SKM-1 (cell line): ENCODE measurements at regions not wholly inside any gene's neighbourhood (a gene's known extent, or its start where the extent isn't known, plus 50 kb on each side); places are given as distances from the start of the nearest gene placed in this dataset.

Experiments used
- DNase-seq: peaks from one replicate; lab custom pipeline; 2025; ENCODE audit not compliant: unreplicated experiment; lab: John Stamatoyannopoulos, UW

- DNase-seq, result no peak
Observed at GRCh38 chr5:133905424-133905823, 63.0 kb downstream of the C5orf15 start.

GRCh38 chr5:133904641-133905040 is 63.8 kb downstream of the C5orf15 start:
- DNase-seq, result no peak

DNA sequence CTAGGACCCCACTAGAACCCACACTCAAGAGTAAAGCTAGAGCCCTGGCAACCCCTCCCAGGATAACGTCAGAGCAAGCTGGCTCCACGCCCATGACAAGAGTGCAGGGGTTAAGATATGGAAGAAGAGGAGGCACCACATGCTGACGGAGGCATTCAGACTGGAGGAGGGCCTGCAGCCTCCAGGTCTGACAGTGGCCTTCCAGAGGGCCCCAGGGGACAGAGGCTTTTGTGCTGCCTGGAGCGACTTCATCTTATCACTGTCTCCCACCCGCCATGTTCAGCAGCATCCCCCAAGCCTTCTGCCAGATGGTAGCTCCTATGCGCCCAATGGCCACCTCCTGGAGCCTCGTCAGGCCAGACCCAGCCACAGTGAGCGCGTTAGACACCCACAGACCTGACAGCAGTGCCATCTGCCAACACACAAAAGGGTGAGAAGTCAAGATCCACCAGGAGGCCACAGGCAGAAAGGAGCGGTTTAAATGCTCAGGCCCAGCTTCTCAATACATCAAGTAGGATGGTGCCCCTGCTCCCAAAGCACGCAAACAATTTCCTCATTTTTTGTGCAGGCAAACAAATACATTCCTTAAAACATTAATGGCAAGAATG is 65.8 kb downstream of the C5orf15 start:
- no peak for DNase-seq

- DNase-seq, result no peak
Observed at GRCh38 chr5:133900534-133901270, 67.7 kb downstream of the C5orf15 start.

DNA sequence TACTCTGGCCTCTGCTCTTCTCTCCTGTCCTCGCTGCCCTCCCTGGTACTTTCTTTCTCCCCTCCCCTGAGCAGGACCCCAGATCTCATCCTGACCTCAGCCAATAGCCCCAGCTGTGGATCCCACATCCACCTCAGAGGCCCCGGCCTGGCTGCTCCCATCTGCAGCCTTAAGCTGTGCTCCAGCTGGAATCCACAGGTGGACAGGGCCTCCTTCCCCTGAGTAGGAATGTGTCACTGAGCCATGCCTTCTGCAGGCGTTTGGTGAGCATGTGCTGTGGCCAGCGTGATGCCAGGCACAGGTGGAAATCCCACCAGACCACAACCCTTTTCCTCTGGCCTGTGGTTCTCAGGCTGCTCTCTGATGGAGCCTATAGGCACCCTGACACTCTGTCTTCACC is 68.9 kb downstream of the C5orf15 start:
- no peak for DNase-seq

DNA sequence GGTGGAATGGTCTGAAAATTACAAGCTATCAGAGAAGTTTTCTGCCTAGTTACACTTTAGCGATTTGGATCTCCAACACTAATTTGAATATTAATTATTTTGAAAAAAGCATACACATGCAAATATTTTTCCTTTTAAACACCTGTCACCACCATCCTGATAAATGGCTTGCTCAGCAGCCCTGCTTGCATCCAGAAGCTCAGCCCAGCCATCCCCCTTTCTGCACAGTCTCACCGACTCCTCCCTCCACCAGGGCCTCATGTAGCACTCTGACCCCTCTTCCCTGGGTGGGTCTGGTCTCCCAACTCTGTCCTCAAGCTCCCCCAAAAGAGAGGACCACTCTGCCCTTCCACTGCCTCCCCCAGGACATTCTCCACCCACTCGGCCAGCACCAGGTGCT is 70.0 kb downstream of the C5orf15 start:
- DNase-seq, result no peak

GRCh38 chr5:133897431-133897830 is 71.0 kb downstream of the C5orf15 start:
- no peak for DNase-seq

GRCh38 chr5:133896873-133897272 is 71.6 kb downstream of the C5orf15 start:
- DNase-seq, result no peak

- no peak for DNase-seq
Observed at GRCh38 chr5:133895979-133896845, 72.2 kb downstream of the C5orf15 start.

DNA sequence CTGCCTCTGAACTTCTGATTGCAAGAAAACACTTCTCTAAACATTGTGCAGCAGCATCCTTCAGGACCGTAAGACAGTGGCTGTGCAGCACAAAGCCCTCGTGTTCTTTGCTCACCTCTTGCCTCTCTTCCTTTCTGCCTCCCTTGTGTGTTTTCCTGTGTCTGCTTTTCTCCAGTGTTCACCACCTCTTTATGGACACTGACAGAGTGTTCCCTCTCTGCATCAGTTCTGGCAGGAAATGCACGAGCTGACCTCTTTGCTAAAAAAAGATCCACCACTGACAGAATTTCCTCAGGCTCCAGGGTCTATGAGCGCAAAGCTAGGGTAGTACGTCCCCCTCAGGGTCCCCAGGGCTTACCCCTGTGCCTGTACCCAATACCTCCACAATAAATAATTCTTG is 74.3 kb downstream of the C5orf15 start:
- DNase-seq, result no peak

DNA sequence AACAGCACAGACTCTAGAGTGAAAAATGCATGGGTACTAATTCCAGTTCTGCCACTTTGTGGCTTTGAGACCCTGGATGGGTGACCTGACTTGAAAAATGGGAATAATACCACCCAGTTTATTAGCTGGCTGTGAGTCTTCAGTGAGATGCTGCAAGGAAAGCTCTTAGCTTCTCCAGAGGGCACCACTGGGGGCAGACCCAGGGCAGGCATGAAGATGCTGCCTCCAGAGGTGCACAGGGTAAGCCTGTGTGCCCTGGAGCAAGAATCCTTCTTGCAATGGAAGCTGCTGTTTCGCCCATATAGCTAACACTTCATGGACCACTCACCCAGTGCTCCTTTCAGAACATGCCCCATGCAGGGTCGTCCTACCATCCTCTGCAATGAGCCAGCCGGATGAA is 75.7 kb downstream of the C5orf15 start:
- DNase-seq, result no peak

GRCh38 chr5:133892306-133892705 is 76.1 kb downstream of the C5orf15 start:
- no peak for DNase-seq

DNA sequence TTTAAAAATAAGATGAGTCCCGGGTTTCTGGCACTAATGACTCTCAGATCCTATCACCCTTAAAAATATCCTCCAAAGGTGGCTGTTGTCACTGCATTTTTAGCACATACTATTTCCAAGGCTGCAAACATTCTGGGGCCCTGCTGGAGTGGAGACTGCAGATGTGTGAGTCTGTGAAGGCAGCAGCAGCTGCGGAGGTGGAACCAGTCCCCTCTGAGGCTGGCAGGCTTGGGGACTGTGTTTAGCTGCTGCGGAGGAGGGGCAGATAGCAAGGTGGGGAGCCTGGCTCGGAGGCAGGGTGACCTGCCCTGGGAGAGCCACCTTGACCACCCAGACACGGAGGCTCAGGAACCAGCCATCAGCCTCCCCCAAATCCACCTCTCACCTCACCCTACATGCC is 77.0 kb downstream of the C5orf15 start:
- no peak for DNase-seq

GRCh38 chr5:133890776-133891280 is 77.6 kb downstream of the C5orf15 start:
- DNase-seq, result no peak

- no peak for DNase-seq
Observed at GRCh38 chr5:133890314-133890713, 78.1 kb downstream of the C5orf15 start.

- no peak for DNase-seq
Observed at GRCh38 chr5:133889271-133889905, 79.0 kb downstream of the C5orf15 start.

- no peak for DNase-seq
Observed at GRCh38 chr5:133888625-133888991, 79.8 kb downstream of the C5orf15 start.

- no peak for DNase-seq
Observed at GRCh38 chr5:133885566-133885965, 82.9 kb downstream of the C5orf15 start.

GRCh38 chr5:133884569-133885311 is 83.7 kb downstream of the C5orf15 start:
- DNase-seq, result no peak

DNA sequence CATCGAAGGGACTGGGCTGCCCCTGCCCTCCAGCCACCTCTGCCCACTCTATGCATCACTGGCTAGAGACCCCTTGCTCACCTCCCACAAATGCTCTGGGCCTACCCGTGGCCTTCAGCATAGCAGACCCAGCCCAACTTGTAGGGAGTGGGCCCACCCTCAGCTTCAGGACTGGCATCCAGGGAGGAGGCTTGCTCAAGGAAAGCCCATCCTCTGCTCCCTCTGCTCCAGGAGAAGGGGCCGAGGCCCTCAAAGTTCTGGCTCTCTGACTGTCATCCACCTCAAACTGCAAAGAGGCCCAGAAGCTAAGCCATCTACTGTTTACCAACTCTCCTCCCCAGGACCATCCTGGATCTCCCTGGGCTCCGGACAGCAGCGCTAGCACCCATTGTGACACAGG is 84.5 kb downstream of the C5orf15 start:
- DNase-seq, result no peak

DNA sequence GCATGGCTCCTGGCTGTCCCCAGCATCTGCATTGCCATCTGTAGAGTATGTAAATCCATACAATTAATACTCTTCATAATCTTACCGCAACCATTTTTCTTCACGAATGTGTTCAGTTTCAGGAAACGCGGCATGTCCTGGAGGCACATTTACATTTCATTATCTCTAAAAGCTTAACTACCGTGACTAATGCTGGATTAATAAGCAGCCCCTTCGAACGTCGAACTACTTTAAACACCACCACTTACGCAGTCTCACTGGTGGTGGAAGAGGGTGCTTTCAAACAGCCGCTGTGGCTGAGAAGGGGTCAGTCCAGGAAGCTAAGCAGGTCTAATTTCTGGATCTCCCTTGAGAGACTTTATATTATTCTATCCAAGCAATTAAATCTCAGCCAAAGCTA is 85.6 kb downstream of the C5orf15 start:
- no peak for DNase-seq
